Mucosa of stomach (tissue), 1 donor: ENCODE measurements at regions not wholly inside any gene's neighbourhood (a gene's known extent, or its start where the extent isn't known, plus 50 kb on each side); places are given as distances from the start of the nearest gene placed in this dataset.
A peak's percentile ranks its signal among the peaks of the same experiment; 100 is the strongest.
"Not testable (repeated sequence)": the region's sequence is repeated elsewhere in the genome, so short reads cannot be mapped to it uniquely, and the experiment has no call there.

Experiments used
- H3K27me3 ChIP-seq: one replicate; pipeline ENCODE4 v1.7.0; 2013; ENCODE audit warnings: mild to moderate bottlenecking, low read length; ENCODE audit not compliant: control insufficient read depth, insufficient read depth
- H3K36me3 ChIP-seq: one replicate; pipeline ENCODE4 v1.7.0; 2013; ENCODE audit warnings: low read length; ENCODE audit not compliant: control insufficient read depth, insufficient read depth
- H3K4me1 ChIP-seq: one replicate; pipeline ENCODE4 v1.7.0; 2013; ENCODE audit warnings: mild to moderate bottlenecking, low read length; ENCODE audit not compliant: control insufficient read depth, insufficient read depth
- H3K4me3 ChIP-seq: one replicate; pipeline ENCODE4 v1.7.0; 2013; ENCODE audit warnings: low read length
- H3K9ac ChIP-seq: one replicate; pipeline ENCODE4 v1.7.0; 2013; ENCODE audit warnings: mild to moderate bottlenecking, low read length, moderate library complexity
- H3K9me3 ChIP-seq: one replicate; pipeline ENCODE4 v1.7.0; 2013; ENCODE audit warnings: mild to moderate bottlenecking, low read length, moderate library complexity; ENCODE audit not compliant: control insufficient read depth
- donor health status: Pancreatic carcinoma.

DNA sequence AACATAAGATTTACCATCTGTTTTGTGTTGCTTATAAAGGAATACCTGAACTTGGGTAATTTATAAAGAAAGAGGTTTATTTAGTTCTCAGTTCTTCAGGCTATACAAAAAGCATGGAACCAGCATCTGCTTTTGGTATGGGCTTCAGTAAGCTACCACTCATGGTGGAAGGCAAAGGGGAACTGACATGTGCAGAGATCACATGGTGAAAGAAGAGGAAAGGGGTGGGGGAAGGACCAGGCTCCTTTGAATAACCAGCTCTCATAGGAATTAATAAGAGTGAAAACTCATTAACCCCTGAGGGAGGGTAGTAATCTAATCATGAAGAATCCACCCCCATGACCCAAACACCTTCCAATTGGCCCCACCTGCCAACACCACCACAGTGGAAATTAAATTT lies 89.5 kb upstream of the TMEM170B start:
- Histone ChIP-seq H3K4me1 (peaks cover 2% of the 10 kb centered on the region), H3K4me3 (no peak overlapping the region), H3K27me3 (no peaks in the 10 kb centered on the region), H3K9ac (no peak overlapping the region), H3K36me3 (no peaks in the 10 kb centered on the region), H3K9me3 (no peaks in the 10 kb centered on the region)

DNA sequence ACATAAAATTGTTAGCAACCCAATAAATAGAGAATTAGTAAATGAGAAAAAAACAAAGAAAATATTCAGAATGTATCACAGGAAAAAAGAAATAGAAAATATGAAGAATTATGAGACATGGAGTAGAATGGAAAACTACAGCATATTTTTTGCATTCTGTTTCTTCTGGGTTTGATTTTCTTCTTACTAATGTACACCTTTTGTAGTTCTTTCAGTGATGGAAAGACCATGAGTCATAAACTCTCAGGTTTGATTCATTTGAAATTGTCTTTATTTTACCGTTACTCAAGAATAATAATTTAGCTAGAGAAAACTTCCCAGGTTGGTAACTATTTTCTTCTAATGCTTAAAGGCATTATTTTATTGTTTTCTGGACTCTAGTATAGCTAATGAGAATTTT lies 90.3 kb upstream of the TMEM170B start:
- Histone ChIP-seq H3K4me1 (peaks cover 7% of the 10 kb centered on the region), H3K27me3 (no peaks in the 10 kb centered on the region), H3K36me3 (no peaks in the 10 kb centered on the region), H3K9ac (no peak overlapping the region), H3K9me3 (no peaks in the 10 kb centered on the region), H3K4me3 (no peak overlapping the region)

DNA sequence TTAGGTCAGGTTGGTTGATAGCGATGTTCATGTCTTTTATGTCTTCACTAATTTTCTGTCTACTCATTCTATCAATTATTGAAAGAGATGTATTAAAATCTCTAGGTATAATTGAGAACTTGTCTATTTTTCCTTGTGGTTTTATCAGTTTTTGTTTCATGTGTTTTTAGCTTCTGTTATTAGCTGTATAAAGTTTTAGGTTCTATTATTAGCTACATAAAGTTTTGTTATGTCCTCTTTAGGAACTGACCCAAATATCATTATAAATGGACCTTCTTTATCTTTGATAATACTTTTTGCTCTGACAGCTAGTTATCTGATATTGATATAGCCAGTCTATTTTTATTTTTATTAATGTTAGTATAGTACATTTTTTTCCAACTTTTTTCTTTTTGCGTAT lies 92.4 kb upstream of the TMEM170B start:
- H3K4me1 ChIP-seq, result peaks cover 7% of the 10 kb centered on the region
- no peak overlapping the region for H3K9ac ChIP-seq
- no peaks in the 10 kb centered on the region for H3K9me3 ChIP-seq
- H3K4me3 ChIP-seq, result no peak overlapping the region
- H3K36me3 ChIP-seq, result no peaks in the 10 kb centered on the region
- H3K27me3 ChIP-seq, result no peaks in the 10 kb centered on the region

DNA sequence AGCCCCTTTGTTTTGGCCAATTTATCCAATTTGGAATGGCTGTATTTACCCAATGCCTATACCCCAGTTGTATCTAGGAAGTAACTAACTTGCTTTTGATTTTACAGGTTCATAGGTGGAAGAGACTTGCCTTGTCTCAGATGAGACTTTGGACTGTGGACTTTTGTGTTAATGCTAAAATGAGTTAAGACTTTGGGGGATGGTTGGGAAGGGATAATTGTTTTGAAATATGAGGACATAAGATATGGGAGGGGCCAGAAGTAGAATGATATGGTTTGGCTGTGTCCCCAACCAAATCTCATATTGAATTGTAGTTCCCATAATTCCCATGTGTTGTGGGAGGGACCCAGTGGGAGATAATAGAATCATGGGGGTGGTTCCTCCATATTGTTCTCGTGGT lies 94.4 kb upstream of the TMEM170B start:
- not testable (repeated sequence) for H3K27me3 ChIP-seq, H3K4me1 ChIP-seq, H3K9me3 ChIP-seq, H3K36me3 ChIP-seq, H3K4me3 ChIP-seq, H3K9ac ChIP-seq

DNA sequence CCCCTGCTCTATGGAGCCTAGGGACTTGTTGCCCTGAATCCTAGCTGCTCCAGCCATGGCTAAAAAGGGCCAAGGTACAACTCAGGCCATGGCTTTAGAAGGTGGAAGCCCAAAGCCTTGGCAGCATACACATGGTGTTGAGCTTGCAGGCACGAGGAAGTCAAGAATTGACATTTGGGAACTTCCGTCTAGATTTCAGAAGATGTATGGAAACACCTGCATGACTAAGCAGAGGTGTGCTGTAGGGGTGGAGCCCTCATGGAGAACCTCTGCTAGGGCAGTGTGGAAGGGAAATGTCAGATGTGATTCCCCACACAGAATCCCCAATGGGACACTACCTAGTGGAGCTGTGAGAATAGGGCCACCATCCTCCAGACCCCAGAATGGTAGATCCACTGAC lies 95.1 kb upstream of the TMEM170B start:
- Histone ChIP-seq H3K27me3 (no peaks in the 10 kb centered on the region), H3K9me3 (no peaks in the 10 kb centered on the region), H3K9ac (no peak overlapping the region), H3K4me3 (no peak overlapping the region), H3K36me3 (no peaks in the 10 kb centered on the region), H3K4me1 (peaks cover 14% of the 10 kb centered on the region)

DNA sequence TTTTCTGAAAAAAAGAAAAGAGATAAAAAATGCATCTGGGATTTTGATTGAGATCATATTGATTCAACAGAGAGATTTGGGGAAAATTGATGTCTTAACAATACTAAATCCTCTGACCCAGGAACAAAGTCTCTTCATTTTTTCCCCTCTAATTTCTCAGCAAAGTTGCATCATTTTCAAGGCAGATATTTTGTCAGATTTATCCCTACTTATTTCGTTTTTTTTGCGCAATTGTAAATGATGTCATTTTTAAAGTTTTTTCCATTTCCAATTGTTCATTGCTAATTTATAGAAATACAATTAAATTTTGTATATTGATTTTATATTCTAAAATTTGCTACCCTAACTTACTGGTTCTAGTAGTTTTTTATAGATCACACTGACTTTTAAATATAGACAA lies 97.7 kb upstream of the TMEM170B start:
- H3K4me3 ChIP-seq, result no peak overlapping the region
- H3K9me3 ChIP-seq, result peaks cover 4% of the 10 kb centered on the region
- no peaks in the 10 kb centered on the region for H3K36me3 ChIP-seq
- no peaks in the 10 kb centered on the region for H3K27me3 ChIP-seq
- no peak overlapping the region for H3K9ac ChIP-seq
- peaks cover 34% of the 10 kb centered on the region for H3K4me1 ChIP-seq

DNA sequence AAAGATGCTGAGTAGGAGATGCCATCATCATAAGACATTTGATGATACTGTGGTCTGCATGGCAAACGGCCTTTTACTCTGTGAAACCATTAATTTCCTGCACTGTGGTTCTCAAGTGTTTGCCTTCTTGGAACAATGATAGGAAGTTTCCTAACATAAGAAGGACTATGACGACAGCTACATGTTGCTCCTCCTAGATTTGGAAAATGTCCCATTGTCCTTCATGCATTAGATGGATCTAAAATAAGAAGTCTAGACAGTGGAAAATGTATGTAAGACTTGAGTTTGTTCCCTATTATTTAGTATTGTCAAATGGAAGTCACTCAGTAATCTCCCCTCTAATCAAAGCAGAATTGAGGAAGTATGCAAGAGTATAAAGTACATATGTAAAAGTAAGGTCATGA lies 98.5 kb upstream of the TMEM170B start:
- H3K4me3 ChIP-seq, result no peak overlapping the region
- no peaks in the 10 kb centered on the region for H3K36me3 ChIP-seq
- H3K9me3 ChIP-seq, result peaks cover 4% of the 10 kb centered on the region
- H3K9ac ChIP-seq, result no peak overlapping the region
- H3K4me1 ChIP-seq, result peaks cover 42% of the 10 kb centered on the region
- no peaks in the 10 kb centered on the region for H3K27me3 ChIP-seq

DNA sequence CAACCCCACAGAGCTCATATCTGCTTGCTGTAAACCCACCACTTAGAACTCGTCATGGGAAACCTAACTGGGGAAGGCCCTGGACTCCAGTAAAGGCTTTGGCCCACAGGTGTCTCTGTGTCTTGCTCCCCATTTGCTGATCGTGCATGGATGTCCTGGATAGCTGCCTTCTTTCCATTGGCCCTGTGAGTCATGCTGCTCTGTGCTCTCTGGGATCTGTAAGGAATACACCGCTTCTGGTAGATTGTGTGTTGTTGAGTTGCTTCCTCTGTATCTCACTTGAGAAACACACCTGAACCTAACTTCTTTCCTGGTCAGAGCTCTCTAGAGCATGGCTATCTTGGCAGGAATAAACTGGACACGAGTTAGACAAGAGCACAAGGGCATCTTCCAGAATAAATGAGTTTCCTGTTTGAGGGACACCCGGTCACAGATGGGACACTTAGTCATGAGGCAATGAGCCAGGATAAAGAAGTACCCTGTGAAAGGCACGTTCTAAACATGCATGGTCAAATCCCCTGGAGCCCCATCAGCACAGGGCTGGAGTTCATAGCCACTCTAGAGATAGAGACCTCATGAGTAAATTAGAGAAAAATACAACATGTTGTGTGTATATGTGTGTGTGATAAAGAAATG lies 99.6 kb upstream of the TMEM170B start:
- Histone ChIP-seq H3K27me3 (no peaks in the 10 kb centered on the region), H3K9ac (no peak overlapping the region), H3K36me3 (no peaks in the 10 kb centered on the region), H3K9me3 (peaks cover 4% of the 10 kb centered on the region), H3K4me1 (peaks cover 43% of the 10 kb centered on the region), H3K4me3 (no peak overlapping the region)

DNA sequence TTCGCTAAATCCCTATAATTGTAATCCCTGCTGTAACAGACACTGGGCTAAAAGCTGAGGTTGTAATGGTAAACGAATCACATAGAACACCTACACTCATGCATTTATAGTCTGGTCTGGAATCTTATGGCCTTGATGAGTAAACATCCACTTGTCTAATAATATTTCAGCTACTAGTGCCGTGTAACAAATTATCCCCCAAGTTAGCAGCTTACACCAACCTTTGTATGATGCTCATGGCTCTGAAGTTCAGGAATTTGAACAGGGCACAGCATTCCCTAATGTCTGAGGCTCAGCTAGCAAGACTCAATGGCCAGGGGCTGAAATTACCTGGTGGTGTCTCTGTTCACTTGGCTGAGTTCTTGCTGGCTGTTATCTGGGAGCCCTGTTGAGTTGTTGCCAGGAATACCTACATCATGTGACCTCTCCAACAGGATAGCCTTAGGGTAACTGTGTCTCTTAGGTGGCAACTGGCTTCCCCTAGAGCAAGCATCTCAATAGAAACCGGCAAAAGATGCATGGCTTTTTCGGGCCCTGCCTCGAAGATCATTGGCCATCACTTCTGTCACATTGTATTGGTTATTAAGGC lies 100.9 kb upstream of the TMEM170B start:
- no peak overlapping the region for H3K4me3 ChIP-seq
- no peak overlapping the region for H3K9ac ChIP-seq
- peaks cover 39% of the 10 kb centered on the region for H3K4me1 ChIP-seq
- H3K27me3 ChIP-seq, result no peaks in the 10 kb centered on the region
- peaks cover 4% of the 10 kb centered on the region for H3K9me3 ChIP-seq
- H3K36me3 ChIP-seq, result no peaks in the 10 kb centered on the region

DNA sequence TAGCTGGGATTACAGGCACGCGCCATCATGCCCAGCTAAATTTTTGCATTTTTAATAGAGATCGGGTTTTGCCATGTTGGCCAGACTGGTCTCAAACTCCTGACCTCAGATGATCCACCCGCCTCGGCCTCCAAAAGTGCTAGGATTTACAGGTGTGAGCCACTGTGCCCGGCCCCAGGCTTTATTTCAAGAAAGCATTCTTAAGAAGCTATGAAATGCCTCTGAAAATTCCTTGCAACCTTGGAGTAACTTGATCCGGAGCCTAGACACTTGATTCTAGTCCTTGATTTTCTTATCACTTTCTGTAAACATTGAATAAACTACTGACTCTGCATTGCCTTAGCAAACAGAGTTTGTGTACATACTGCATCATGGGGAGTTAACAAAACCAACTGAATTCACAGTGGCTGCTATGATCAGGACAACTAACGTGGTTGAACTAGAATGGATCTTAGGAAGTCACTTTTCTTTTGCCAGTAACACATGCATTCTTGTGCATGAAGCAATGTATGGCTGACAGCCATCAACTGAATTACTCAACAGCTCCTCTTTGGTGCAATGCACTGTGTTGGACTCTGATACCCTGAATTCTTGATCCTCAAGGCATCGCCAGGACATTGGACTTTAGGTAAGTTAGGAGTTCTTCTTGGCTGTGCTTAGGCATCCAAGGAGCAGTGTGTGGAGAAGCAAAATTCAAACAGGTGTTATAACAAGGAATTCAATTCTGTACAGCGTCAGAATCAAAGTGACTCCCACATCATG lies 102.8 kb upstream of the TMEM170B start:
- Histone ChIP-seq H3K9ac (peak overlapping the region; percentile 26), H3K4me3 (peak overlapping the region; percentile 4), H3K4me1 (peaks cover 39% of the 10 kb centered on the region), H3K27me3 (no peaks in the 10 kb centered on the region), H3K36me3 (no peaks in the 10 kb centered on the region), H3K9me3 (peaks cover 4% of the 10 kb centered on the region)

DNA sequence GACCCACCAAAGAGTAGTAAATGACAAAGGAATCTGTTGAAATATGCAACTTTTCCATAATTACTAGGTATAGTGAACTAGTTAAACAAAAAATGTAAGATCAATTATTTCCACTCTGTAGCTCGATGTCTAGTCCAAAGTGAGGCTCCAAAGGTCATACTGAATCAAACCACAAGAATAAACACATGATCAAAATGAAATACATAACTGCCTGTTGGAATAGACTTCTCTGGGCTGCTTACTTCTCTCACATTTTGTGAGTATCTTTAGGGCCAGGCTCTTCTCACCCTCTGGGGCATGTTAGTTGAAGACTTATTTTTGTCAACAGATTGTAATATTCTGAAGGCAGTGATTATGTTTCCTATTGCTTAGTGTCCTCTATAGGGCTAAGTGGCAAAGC lies 103.7 kb upstream of the TMEM170B start:
- no peaks in the 10 kb centered on the region for H3K36me3 ChIP-seq
- H3K4me1 ChIP-seq, result peaks cover 40% of the 10 kb centered on the region
- no peak overlapping the region for H3K4me3 ChIP-seq
- no peaks in the 10 kb centered on the region for H3K27me3 ChIP-seq
- H3K9ac ChIP-seq, result no peak overlapping the region
- H3K9me3 ChIP-seq, result peaks cover 4% of the 10 kb centered on the region

DNA sequence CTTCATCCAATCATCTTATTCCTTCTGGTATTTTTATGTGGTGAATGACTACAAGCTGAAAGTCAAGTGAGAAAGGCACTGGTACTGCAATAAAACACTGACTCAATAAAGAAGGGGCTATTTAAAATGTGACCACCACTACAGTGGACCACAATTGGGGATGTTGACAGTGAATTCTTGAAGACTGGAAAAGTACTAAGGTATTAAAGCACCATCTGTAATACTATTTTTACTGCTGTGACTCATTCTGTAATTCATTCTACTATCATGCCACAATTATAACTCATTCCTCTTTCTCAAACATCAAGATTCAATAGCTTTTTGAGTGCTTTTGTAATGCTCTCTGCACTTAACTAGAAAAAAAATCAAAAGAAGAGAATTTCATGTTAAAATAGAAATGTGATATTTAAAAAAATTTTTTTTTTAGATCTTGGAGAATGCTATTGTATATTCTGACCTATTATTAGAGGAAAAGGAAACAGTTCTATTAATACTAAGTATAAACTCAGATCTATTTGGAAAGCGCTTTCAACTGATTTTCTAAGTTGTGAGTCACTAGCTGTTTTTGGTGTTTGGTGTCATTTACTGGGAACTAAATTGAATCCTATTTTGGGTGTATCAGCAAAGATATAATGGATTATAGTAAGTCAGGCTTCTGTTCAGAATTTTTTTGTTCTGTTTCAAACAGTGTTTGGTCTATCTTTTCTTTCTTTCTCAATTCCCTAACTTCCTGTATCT lies 104.7 kb upstream of the TMEM170B start:
- H3K4me1 ChIP-seq, result peaks cover 45% of the 10 kb centered on the region
- H3K4me3 ChIP-seq, result no peak overlapping the region
- H3K27me3 ChIP-seq, result no peaks in the 10 kb centered on the region
- no peak overlapping the region for H3K9ac ChIP-seq
- no peaks in the 10 kb centered on the region for H3K36me3 ChIP-seq
- H3K9me3 ChIP-seq, result peaks cover 4% of the 10 kb centered on the region
